Coronary artery (tissue), 2 donors: ENCODE measurements at regions not wholly inside any gene's neighbourhood (a gene's known extent, or its start where the extent isn't known, plus 50 kb on each side); places are given as distances from the start of the nearest gene placed in this dataset.

Experiments used
- DNase-seq: peaks from one replicate; pipeline ENCODE4 v3.0.0-alpha.2; 2017; ENCODE audit warnings: low spot score
- H3K27ac ChIP-seq, 2 donors: fragments of 200-600 bp; sonication (generic); one replicate each; pipeline ENCODE4 v1.5.1; 2016 to 2019
- H3K4me3 ChIP-seq: fragments of 200-600 bp; sonication (generic); 2 replicates; pipeline ENCODE4 v1.5.1; 2016; ENCODE audit warnings: mild to moderate bottlenecking, moderate library complexity
- TF ChIP-seq, protein P1 (sequence below): fragments of 200-600 bp; sonication (generic); IDR thresholded peaks from one replicate; pipeline ENCODE4 v1.5.1; 2019; ENCODE audit warnings: antibody characterized with exemption

DNA sequence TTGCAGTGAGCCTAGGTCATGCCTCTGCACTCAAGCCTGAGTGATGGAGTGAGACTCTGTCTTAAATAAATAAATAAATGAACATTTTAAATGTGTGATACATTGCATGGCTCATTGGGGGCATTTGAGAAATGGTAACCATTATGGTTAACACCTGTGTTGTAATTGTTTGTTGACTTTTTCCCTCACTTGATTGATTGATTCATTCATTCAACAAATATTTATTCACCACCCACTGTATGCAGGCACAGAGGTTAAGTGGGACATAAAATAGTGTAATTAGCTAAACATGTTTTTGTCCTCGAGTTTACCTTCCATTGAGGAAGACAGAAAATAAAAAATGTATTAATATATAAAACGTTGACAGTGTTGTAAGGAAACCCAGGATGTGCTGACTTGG, 127.1 kb upstream of the ANKRD28 start:
- TF ChIP-seq, protein P1, sequence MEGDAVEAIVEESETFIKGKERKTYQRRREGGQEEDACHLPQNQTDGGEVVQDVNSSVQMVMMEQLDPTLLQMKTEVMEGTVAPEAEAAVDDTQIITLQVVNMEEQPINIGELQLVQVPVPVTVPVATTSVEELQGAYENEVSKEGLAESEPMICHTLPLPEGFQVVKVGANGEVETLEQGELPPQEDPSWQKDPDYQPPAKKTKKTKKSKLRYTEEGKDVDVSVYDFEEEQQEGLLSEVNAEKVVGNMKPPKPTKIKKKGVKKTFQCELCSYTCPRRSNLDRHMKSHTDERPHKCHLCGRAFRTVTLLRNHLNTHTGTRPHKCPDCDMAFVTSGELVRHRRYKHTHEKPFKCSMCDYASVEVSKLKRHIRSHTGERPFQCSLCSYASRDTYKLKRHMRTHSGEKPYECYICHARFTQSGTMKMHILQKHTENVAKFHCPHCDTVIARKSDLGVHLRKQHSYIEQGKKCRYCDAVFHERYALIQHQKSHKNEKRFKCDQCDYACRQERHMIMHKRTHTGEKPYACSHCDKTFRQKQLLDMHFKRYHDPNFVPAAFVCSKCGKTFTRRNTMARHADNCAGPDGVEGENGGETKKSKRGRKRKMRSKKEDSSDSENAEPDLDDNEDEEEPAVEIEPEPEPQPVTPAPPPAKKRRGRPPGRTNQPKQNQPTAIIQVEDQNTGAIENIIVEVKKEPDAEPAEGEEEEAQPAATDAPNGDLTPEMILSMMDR, result no peak
- no peak for DNase-seq
- no peak overlapping the region for H3K4me3 ChIP-seq

DNA sequence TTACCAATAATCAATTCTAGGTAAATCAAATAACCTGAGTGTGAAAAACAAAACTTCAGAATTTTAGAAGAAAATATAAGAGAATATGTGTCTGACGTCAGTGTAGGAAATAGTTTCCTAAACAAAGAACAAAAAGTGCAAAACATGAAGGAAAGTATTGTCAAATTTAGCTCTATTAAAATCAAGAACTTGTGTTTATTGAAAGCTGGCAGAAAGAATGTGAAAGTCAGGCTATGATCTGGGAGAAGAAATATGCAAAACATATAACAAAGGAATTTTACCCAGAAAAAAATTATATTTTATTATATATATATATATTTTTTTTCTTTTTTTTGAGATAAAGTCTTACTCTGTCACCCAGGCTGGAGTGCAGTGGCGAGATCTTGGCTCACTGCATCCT, 129.1 kb upstream of the ANKRD28 start:
- no peak for DNase-seq
- H3K27ac ChIP-seq, result no peak overlapping the region
- H3K4me3 ChIP-seq, result no peak overlapping the region
- TF ChIP-seq, protein P1, result no peak

More for the DNA sequence above, 127.1 kb upstream of the ANKRD28 start:
- H3K27ac ChIP-seq, result no peak overlapping the region

DNA sequence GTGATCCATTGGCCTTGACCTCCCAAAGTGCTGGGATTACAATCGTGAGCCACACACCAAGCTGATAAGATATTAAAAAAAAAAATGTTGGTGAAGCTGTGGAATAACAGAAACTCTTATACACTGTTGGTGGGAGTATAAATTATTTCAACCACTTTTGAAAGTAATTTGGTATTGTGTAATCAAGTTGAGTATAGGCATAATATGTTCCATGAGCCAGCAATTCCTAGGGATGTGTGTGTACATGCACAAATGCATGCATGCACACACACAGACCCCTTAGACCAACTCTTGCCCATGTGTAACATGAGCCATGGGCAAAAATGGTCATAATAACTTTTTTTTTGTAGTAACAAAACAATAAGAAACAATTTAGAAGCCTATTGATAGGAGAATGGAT, 130.2 kb upstream of the ANKRD28 start:
- no peak for DNase-seq
- TF ChIP-seq, protein P1, result no peak

DNA sequence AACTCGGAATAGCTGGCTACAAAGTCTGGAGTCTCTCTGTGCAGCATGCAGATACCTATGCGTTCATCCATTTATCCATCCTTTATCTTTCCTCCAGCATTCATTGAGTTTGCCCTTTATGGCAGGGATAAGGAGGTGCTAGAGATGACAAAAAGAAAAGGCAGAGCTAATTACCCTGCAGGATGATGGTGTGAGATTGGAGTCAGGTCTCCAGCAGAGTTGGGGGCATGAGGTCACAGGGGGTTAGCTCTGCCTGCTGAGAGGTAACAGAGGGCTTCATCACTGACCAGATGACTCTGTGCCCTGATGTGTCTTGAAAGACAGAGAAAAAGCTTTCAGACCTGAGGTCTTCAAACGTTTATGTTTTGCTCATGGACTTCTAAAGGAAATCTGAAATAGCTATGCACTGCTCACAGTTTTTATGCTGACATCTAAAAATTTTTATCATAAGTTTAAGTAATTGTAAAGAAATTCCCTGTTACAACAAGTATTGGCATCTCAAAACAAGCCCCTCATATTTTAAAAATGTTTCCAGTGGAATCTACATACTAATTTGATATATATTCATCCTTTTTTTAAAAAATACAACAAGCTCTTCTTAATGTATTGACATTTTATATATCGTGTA, 132.3 kb upstream of the ANKRD28 start:
- TF ChIP-seq, protein P1, result no peak
- Histone ChIP-seq H3K27ac (no peak overlapping the region), H3K4me3 (no peak overlapping the region)
- no peak for DNase-seq

More for the DNA sequence above, 130.2 kb upstream of the ANKRD28 start:
- H3K4me3 ChIP-seq, result no peak overlapping the region
- H3K27ac ChIP-seq, result no peak overlapping the region

DNA sequence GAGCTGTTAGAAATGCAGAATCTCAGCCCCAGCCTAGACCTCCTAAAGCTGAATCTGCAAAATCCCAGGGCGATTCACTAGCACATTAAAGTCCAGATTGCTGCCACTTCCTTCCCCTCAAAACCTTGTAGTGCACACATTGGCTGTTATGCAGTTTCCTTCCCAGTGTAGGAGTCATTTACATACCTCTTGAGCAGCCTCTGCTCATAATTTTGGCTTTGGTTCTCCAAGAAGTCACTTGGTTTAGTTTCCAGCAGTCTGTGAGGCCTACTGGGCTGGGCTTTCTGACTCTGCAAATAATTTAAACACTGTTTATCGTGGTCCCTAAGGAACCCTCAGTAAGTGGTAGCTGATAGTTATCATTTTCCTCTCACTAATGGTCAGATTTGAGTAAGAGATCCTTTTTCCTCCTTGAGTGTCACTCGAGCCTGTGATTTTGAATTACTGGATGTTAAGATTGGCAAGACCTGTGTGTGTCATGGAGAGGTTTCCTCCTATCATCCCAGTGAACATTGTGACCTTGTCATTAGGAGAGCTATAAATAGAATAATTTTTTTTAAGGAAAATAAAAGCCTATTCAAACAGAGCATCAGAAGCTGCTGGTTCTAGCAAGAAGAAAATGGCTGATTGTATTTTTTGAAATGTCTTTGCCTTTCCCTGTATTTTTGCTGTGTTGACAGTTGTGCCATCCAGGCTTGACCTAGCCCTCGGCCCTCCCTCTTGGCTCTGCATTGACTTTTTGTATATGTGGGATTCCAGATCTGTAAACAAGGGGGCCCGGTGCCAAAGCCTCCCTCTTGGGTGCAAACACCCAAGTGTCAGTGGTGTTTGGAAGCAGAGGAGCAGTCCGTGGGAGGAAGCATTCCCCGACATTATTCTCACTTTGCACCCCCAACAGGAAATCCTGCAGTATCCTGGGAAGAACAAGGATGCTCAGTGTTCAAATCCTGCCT, 134.8 kb upstream of the ANKRD28 start:
- no peak for DNase-seq
- Histone ChIP-seq H3K27ac (no peak overlapping the region), H3K4me3 (no peak overlapping the region)
- TF ChIP-seq, protein P1, result no peak

DNA sequence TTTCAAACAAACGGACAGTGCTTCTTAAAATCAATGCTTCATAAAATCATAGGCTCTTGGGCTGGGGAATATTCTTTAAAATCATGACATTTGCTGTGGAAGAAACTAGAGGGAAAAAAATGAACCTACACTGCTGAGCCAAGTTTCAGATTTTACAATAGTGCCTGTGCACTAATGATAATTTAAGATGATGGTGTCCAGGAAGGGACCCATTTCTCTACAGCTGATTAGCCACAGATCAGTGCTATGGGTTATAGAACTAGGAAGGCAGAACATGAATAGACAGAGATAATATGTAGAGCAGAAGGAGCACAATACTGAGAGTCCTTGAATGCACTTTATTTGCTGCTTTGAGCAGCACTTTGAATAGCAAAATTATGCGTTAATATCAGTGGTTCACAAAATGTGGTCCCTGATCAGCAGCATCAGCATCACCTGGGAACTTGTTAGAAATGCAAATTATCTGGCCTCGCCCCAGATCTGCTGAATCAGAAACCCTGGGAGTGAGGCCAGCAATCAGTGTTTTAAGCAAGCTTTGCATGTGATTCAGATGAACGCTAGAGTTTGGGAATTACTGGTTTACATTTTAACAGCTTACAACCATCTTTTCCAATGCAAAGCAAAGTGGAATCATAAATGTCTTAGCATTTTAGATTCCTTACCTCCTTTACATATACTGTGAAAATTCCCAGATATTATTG, 135.8 kb upstream of the ANKRD28 start:
- TF ChIP-seq, protein P1, result no peak
- DNase-seq, result no peak
- Histone ChIP-seq H3K4me3 (no peak overlapping the region), H3K27ac (no peak overlapping the region)
